Lung microvascular endothelial cell (primary cell): ENCODE measurements at regions not wholly inside any gene's neighbourhood (a gene's known extent, or its start where the extent isn't known, plus 50 kb on each side); places are given as distances from the start of the nearest gene placed in this dataset.
"Not testable (repeated sequence)": the region's sequence is repeated elsewhere in the genome, so short reads cannot be mapped to it uniquely, and the experiment has no call there.

Experiments
- DNase-seq, 2 donors: peaks; one replicate each; pipeline versions ENCODE4 v3.0.0 to v3.0.0-alpha.2; 2010; ENCODE audit warnings: low read depth in 2 of 2

- no peak for DNase-seq
Measured at GRCh38 chr17:83202002-83203000, 122.9 kb downstream of the METRNL start.

DNA sequence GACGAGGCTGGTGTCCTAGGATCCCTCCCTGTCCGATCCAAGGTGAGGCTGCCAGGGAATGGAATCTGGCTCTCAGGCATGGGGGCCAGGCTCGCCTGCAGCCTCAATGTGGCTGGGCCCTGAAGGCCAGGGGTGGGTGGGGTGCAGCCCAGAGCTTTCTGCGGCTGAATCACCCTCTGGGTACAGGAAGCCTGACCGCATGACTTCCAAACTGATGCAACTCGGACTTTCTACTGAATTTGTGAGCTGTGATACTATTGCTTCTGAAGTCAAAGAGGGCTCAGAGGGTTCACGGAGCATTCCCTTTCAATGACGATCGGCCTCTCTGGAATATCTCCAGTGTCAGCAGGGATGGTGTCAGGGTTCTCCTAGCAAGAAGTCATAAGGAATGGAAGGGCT, 123.7 kb downstream of the METRNL start:
- peak in 1 of 2 donors; percentile 83 for DNase-seq

DNA sequence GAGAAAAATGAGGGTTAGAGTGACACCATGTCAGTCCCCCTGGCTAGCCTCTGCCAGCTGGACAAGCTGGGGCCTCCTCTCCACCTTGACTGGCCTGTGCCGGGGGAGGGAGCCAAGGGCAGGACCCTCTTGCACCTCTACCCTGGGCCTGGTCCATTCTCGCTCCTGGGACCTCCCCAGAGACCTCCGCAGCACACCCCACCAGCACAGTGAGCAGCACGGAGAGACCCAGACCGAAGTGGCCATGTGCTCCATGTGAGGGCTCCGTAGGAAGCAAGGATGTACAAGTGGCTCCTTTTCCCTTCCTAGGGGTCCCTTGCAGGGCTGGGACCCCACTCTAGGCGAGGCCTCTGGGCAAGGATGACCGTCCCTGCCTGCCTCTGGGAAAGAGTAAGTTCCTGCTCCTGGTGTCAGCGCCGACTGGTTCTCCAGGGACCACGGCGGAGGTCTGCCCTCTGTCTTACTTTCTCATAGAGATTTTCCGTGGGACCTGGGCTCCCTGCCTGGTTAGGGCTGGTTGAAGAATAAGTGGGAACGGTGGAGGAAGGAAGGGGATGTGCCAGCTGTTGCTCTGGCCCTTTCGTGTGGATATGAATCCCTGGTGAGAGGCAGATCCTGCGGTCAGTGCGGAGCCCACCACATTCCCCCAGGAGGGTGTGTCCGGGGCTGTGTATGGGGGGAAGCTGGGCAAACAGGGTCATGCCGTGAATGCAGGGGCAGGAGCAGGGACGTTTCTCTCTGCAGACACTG, 124.2 kb downstream of the METRNL start:
- DNase-seq: peak in 1 of 2 donors; percentile 32

GRCh38 chr17:83204230-83204725, 124.9 kb downstream of the METRNL start:
- no peak for DNase-seq

GRCh38 chr17:83204736-83205386, 125.5 kb downstream of the METRNL start:
- DNase-seq: not testable (repeated sequence)

- DNase-seq: peak; percentile 43 to 81
Measured at GRCh38 chr17:83205387-83206035, 126.1 kb downstream of the METRNL start.

DNA sequence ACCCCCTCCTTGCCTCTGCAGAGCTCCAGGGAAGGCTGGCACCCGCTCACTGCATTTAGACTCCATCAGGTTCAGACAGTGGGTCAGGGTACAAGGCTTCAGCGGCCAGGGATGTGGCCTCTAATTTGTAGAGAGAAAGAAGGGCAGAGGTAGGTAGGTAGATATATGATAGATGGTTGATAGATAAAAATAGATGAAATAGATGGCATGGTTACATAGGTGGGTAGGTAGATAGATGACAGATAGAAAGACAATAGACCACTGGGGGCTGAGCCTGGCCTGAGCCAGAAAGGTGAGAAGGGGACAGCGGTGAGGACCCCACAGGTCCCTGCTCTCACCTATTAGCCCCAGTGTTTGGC, 126.6 kb downstream of the METRNL start:
- not testable (repeated sequence) for DNase-seq

- DNase-seq: not testable (repeated sequence)
Measured at GRCh38 chr17:83206819-83207588, 127.6 kb downstream of the METRNL start.

GRCh38 chr17:83247001-83247400, 167.6 kb downstream of the METRNL start:
- peak; percentile 37 to 56 for DNase-seq
